A673 (cell line): ENCODE measurements at regions not wholly inside any gene's neighbourhood (a gene's known extent, or its start where the extent isn't known, plus 50 kb on each side); places are given as distances from the start of the nearest gene placed in this dataset.

Source experiments
- BruUV-seq: library from RNA; stranded (reverse); fragments of 400-500 nt; replicated peaks from 2 replicates; lab custom pipeline; 2021; lab: Mats Ljungman, UMichigan
- CTCF ChIA-PET: fragments of 300-600 bp; sonication (Branson Sonifier 250); formaldehyde crosslinking; loops from one replicate; lab custom pipeline; 2022; ENCODE audit warnings: antibody characterized with exemption; lab: Charles Lee
- POLR2A ChIA-PET: fragments of 300-600 bp; sonication (Branson Sonifier 250); formaldehyde crosslinking; loops from one replicate; lab custom pipeline; 2022; ENCODE audit warnings: antibody characterized with exemption; ENCODE audit not compliant: low non-redundant PET; lab: Charles Lee
- DNase-seq: peaks from one replicate; pipeline ENCODE4 v3.0.0-alpha.2; 2015; ENCODE audit warnings: low spot score
- H3K27ac ChIP-seq: fragments of 200-600 bp; sonication (generic); 2 replicates; pipeline ENCODE4 v1.5.1; 2016; ENCODE audit warnings: mixed run types, low read depth, mild to moderate bottlenecking, mixed read lengths, antibody characterized with exemption, low read length; ENCODE audit not compliant: poor library complexity, severe bottlenecking
- H3K27me3 ChIP-seq: fragments of 200-600 bp; sonication (generic); replicated peaks from 2 replicates; pipeline ENCODE4 v1.6.1; 2017; ENCODE audit warnings: mixed run types, low read depth, mild to moderate bottlenecking, mixed read lengths, antibody characterized with exemption, low read length; ENCODE audit not compliant: insufficient read depth, poor library complexity
- H3K36me3 ChIP-seq: fragments of 200-600 bp; sonication (generic); 2 replicates; pipeline ENCODE4 v1.6.1; 2016; ENCODE audit warnings: mixed run types, mild to moderate bottlenecking, mixed read lengths, antibody characterized with exemption, low read length; ENCODE audit not compliant: insufficient read depth, poor library complexity, severe bottlenecking
- H3K4me1 ChIP-seq: fragments of 200-600 bp; sonication (generic); 2 replicates; pipeline ENCODE4 v1.6.1; 2017; ENCODE audit warnings: mixed run types, mild to moderate bottlenecking, mixed read lengths, antibody characterized with exemption, low read length; ENCODE audit not compliant: insufficient read depth, poor library complexity, severe bottlenecking
- H3K4me3 ChIP-seq: fragments of 200-600 bp; sonication (generic); 2 replicates; pipeline ENCODE4 v1.5.1; 2016; ENCODE audit warnings: low read depth, mixed run types, mild to moderate bottlenecking, mixed read lengths, low read length; ENCODE audit not compliant: poor library complexity, severe bottlenecking
- H3K9me3 ChIP-seq: fragments of 200-600 bp; sonication (generic); 2 replicates; pipeline ENCODE4 v1.6.1; 2016; ENCODE audit warnings: mixed run types, low read depth, mild to moderate bottlenecking, mixed read lengths, antibody characterized with exemption, low read length; ENCODE audit not compliant: poor library complexity, severe bottlenecking
- CTCF ChIP-seq: fragments of 300-800, 200-600 bp; sonication (generic); conservative IDR thresholded peaks from 2 replicates; pipeline ENCODE4 v1.5.1; 2017; ENCODE audit warnings: low read depth, mild to moderate bottlenecking, antibody characterized with exemption, low read length, moderate library complexity, mixed read lengths
- EZH2 ChIP-seq: fragments of 200-600 bp; sonication (generic); IDR thresholded peaks from 2 replicates; pipeline ENCODE4 v1.6.1; 2017; ENCODE audit warnings: borderline replicate concordance, low read depth, mild to moderate bottlenecking, mixed read lengths, antibody characterized with exemption, low read length; ENCODE audit not compliant: poor library complexity, severe bottlenecking
- intact Hi-C: fragments of 100-400 bp; cut with micrococcal nuclease; formaldehyde crosslinking; loops from one replicate; pipeline ENCODE4 v1.10.0; 2022; ENCODE audit not compliant: unreplicated experiment

- BruUV-seq = no TSS peak
- Histone ChIP-seq H3K4me3 (no peak overlapping the region), H3K36me3 (no peaks in the 10 kb centered on the region), H3K27me3 (no peaks in the 10 kb centered on the region), H3K4me1 (no peaks in the 10 kb centered on the region), H3K9me3 (peaks cover 12% of the 10 kb centered on the region), H3K27ac (no peak overlapping the region)
- TF ChIP-seq CTCF = no peak
- TF ChIP-seq EZH2 = no peak
- POLR2A ChIA-PET = no interaction called here
- intact Hi-C loops = no loop called here
- CTCF ChIA-PET = no interaction called here
- no peak for DNase-seq
Observed at GRCh38 chr15:31925541-31925940, 104.8 kb upstream of the CHRNA7 start.

GRCh38 chr15:31930967-31931366 is 99.3 kb upstream of the CHRNA7 start:
- ChIA-PET POLR2A (no interaction called here), CTCF (no interaction called here)
- no TSS peak for BruUV-seq
- no peak for DNase-seq
- Histone ChIP-seq H3K36me3 (no peaks in the 10 kb centered on the region), H3K27me3 (peaks cover 9% of the 10 kb centered on the region), H3K9me3 (no peaks in the 10 kb centered on the region), H3K4me3 (no peak overlapping the region), H3K27ac (no peak overlapping the region), H3K4me1 (no peaks in the 10 kb centered on the region)
- intact Hi-C loops = no loop called here
- no peak for TF ChIP-seq EZH2
- no peak for TF ChIP-seq CTCF

GRCh38 chr15:31932576-31932975 is 97.7 kb upstream of the CHRNA7 start:
- no TSS peak for BruUV-seq
- no peaks in the 10 kb centered on the region for H3K36me3 ChIP-seq
- intact Hi-C loops = no loop called here
- H3K9me3 ChIP-seq = no peaks in the 10 kb centered on the region
- H3K4me3 ChIP-seq = no peak overlapping the region
- no peaks in the 10 kb centered on the region for H3K4me1 ChIP-seq
- DNase-seq = no peak
- TF ChIP-seq EZH2 (no peak), CTCF (no peak)
- peaks cover 9% of the 10 kb centered on the region for H3K27me3 ChIP-seq
- ChIA-PET POLR2A (no interaction called here), CTCF (no interaction called here)
- H3K27ac ChIP-seq = no peak overlapping the region
